Thoracic aorta (tissue), 2 donors: ENCODE measurements at regions not wholly inside any gene's neighbourhood (a gene's known extent, or its start where the extent isn't known, plus 50 kb on each side); places are given as distances from the start of the nearest gene placed in this dataset.

Source experiments
- ATAC-seq: fragments of 150-250 bp; one replicate; pipeline ENCODE4 v1.8.0; 2017; ENCODE audit warnings: low read depth; ENCODE audit not compliant: insufficient number of reproducible peaks, low FRiP score
- DNase-seq: peaks from one replicate; pipeline ENCODE4 v3.0.0-alpha.2; 2020; ENCODE audit warnings: low spot score
- H3K27ac ChIP-seq, 2 donors: fragments of 200-600 bp; sonication (generic); 1 replicate in 1 of 2; 2 replicates in 1 of 2; pipeline ENCODE4 v1.5.1; 2016; ENCODE audit warnings: mild to moderate bottlenecking in 2 of 2, moderate library complexity in 2 of 2
- H3K27me3 ChIP-seq: fragments of 200-600 bp; sonication (generic); replicated peaks from 2 replicates; pipeline ENCODE4 v1.6.0; 2016; ENCODE audit warnings: mild to moderate bottlenecking; ENCODE audit not compliant: insufficient read depth
- H3K36me3 ChIP-seq: fragments of 200-600 bp; sonication (generic); one replicate; pipeline ENCODE4 v1.5.1; 2016
- H3K4me1 ChIP-seq, 2 donors: fragments of 200-600 bp; sonication (generic); 1 replicate in 1 of 2; 2 replicates in 1 of 2; pipeline versions ENCODE4 v1.5.1 to v1.6.0; 2016; ENCODE audit warnings: low read depth in 2 of 2, mild to moderate bottlenecking in 1 of 2; ENCODE audit not compliant: control insufficient read depth in 1 of 2
- H3K4me3 ChIP-seq: fragments of 200-600 bp; sonication (generic); 2 replicates; pipeline ENCODE4 v1.5.1; 2016; ENCODE audit warnings: mild to moderate bottlenecking
- H3K9me3 ChIP-seq: fragments of 200-600 bp; sonication (generic); 2 replicates; pipeline ENCODE4 v1.5.1; 2016
- TF ChIP-seq, protein P1 (sequence below): fragments of 200-600 bp; sonication (generic); IDR thresholded peaks from one replicate; pipeline ENCODE4 v1.5.1; 2019; ENCODE audit warnings: antibody characterized with exemption

DNA sequence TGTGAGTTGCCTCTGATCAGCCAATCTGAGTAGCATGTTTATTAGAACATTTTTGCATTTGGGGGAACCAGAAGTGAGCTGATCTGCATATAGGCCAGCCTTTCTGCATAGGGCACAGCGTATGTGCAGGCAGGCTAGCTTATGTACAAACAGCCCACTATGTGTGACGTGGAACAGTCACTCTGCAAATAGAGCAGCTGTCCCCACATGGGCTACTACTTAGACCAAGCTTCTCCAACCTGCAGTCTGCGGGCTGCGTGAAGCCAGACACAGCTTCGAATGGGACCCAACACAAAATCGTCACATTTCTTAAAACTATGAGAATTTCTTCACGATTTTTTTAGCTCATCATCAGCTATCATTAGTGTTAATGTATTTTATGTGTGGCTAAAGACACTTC lies 134.1 kb upstream of the FAM20C start:
- Histone ChIP-seq H3K9me3 (no peaks in the 10 kb centered on the region), H3K4me3 (no peak overlapping the region), H3K4me1 (peaks cover 0 to 1% of the 10 kb centered on the region in 2 donors), H3K27me3 (no peaks in the 10 kb centered on the region), H3K36me3 (no peaks in the 10 kb centered on the region), H3K27ac (no peak overlapping the region)
- DNase-seq (no peak), ATAC-seq (no peak)
- TF ChIP-seq, protein P1, sequence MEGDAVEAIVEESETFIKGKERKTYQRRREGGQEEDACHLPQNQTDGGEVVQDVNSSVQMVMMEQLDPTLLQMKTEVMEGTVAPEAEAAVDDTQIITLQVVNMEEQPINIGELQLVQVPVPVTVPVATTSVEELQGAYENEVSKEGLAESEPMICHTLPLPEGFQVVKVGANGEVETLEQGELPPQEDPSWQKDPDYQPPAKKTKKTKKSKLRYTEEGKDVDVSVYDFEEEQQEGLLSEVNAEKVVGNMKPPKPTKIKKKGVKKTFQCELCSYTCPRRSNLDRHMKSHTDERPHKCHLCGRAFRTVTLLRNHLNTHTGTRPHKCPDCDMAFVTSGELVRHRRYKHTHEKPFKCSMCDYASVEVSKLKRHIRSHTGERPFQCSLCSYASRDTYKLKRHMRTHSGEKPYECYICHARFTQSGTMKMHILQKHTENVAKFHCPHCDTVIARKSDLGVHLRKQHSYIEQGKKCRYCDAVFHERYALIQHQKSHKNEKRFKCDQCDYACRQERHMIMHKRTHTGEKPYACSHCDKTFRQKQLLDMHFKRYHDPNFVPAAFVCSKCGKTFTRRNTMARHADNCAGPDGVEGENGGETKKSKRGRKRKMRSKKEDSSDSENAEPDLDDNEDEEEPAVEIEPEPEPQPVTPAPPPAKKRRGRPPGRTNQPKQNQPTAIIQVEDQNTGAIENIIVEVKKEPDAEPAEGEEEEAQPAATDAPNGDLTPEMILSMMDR, result no peak

DNA sequence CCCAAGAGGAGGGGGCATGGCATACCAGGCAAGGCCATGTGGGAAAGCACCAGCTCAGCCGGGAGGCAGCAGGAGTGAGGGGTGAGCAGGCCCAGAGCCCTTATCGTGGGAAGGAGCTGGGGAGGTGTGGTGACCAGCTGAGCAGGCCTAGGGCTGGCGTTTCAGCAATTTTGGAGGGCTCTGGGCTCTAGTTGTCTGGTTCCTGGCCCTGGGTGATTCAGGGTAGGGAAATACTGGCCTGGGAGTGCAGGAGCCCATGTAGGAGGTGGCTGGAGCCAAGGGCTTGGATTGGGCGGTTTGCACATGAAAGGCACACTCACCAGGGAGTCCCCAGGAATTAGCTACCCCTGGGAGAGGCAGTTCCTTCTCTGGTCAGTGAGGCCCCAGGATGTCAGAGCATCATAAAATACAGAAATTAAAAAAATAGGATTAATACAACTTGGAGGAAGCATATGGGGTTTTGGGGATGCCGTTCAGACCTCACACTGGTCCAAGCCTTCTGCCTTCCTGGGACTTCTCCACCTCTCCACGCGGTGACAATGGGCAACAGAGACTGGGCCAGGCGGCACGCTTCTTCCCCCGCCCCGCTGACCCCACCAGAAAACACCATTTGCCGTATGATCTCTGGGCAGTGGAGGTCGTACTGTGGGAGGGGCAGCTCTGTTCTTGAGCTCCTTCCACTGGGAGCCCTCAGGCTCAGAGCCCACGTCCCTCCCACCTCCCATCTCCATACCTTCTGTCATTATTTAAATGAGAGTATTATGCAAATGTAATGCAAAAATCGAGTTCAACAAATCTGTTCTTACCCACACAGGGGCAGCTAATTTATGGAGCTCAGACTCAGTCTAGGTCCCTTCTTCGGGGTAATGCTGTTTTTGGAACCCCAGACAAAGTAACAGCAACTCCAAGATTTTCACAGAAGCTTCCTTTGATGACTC lies 133.0 kb upstream of the FAM20C start:
- H3K27ac ChIP-seq, result no peak overlapping the region
- ATAC-seq (no peak), DNase-seq (no peak)
- H3K27me3 ChIP-seq, result no peaks in the 10 kb centered on the region
- H3K36me3 ChIP-seq, result no peaks in the 10 kb centered on the region
- no peak overlapping the region for H3K4me3 ChIP-seq
- TF ChIP-seq, protein P1, result no peak
- H3K9me3 ChIP-seq, result no peaks in the 10 kb centered on the region
- peaks cover 2 to 12% of the 10 kb centered on the region in 2 donors for H3K4me1 ChIP-seq

DNA sequence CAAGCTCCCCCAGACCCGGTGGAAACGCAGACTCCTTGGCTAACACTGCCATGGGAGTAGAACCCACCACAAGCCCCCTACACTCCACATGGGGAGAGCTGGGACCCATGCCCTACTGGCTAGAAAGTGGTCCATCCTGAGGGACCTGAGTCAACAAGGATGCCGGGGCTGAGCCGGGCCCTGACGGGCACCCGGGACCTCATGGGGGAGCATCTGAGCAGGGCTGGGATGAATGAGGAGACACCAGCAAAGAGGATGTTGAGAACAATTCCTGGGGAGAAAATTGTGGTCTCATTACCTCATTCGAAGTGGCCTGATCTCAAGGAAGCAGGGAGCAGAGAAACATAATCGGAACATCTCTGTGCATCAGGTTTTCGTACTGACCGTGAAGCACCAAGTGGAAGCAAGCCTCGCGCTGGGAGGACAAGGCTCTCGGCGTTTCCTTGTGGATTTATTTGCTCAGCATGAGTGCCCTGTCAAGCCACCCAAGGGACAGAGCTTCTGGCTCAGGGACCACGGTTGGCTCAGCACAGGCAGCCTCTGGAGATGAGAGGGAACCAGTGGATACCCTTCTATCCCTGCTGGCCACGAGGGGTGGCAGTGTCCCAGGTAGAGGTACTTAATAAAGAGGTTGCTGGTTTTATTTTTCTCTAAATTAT lies 132.2 kb upstream of the FAM20C start:
- Histone ChIP-seq H3K4me3 (no peak overlapping the region), H3K9me3 (no peaks in the 10 kb centered on the region), H3K27me3 (no peaks in the 10 kb centered on the region), H3K27ac (no peak overlapping the region), H3K36me3 (no peaks in the 10 kb centered on the region), H3K4me1 (peaks cover 7 to 20% of the 10 kb centered on the region in 2 donors)
- DNase-seq, result no peak
- no peak for ATAC-seq
- TF ChIP-seq, protein P1, result no peak

DNA sequence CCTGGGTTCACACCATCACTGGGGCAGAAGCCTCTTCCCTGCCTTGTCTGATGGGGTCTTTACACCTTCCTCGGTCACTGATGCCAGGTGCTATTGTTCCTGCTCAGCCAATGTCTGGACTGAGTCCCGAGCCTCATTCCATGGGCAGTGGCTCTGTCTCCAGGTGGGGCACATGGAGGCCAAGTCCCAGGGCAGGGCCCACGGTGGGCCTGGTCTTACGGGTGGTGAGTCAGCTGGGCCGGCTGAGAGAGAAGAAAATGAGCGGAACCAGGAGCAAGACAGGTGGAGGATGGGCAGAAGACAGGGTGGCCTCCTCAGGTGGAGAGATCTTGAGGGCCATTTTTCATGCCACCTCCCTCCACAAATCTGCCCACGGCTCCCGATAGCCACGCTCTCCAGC lies 131.7 kb upstream of the FAM20C start:
- Histone ChIP-seq H3K9me3 (no peaks in the 10 kb centered on the region), H3K27me3 (no peaks in the 10 kb centered on the region), H3K4me1 (peaks cover 7 to 20% of the 10 kb centered on the region in 2 donors), H3K36me3 (no peaks in the 10 kb centered on the region), H3K27ac (no peak overlapping the region), H3K4me3 (no peak overlapping the region)
- DNase-seq, result no peak
- TF ChIP-seq, protein P1, result no peak
- ATAC-seq, result no peak

DNA sequence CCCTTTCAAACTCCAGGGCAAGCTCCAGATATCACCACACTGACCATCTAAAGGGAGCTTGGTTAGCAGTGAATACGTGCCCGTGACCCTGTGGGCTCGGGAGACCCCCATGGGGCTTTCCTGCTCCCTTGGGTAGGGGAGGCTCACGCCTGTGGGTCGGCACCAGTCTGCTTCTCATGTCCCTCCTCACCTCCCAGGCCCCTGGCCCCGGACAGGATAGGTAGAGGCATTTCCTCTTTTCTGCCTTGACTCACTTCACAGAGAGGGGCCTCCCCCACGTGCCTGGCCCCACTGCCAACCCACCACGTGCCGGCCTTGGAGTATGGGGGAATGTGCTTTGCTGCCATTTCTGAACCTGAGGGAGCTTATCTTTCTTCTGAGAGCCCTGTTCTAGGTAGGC lies 131.3 kb upstream of the FAM20C start:
- Histone ChIP-seq H3K27me3 (no peaks in the 10 kb centered on the region), H3K4me3 (no peak overlapping the region), H3K27ac (no peak overlapping the region), H3K4me1 (peaks cover 7 to 20% of the 10 kb centered on the region in 2 donors), H3K9me3 (no peaks in the 10 kb centered on the region), H3K36me3 (no peaks in the 10 kb centered on the region)
- ATAC-seq (no peak), DNase-seq (no peak)
- TF ChIP-seq, protein P1, result no peak
